HEK293T (cell line): ENCODE measurements at regions not wholly inside any gene's neighbourhood (a gene's known extent, or its start where the extent isn't known, plus 50 kb on each side); places are given as distances from the start of the nearest gene placed in this dataset.

Experiments
- ARNT ChIP-seq: fragments of 450-650 bp; IDR thresholded peaks from 2 replicates; pipeline ENCODE4 v1.6.1; 2017; ENCODE audit warnings: mild to moderate bottlenecking
- BHLHE40 ChIP-seq: fragments of 450-650 bp; IDR thresholded peaks from 2 replicates; pipeline ENCODE4 v1.6.1; 2016; ENCODE audit warnings: mild to moderate bottlenecking, moderate library complexity, borderline replicate concordance
- ELF4 ChIP-seq: fragments of 450-650 bp; IDR thresholded peaks from 2 replicates; pipeline ENCODE4 v1.6.1; 2017; ENCODE audit warnings: antibody characterized with exemption
- FOXK2 ChIP-seq: fragments of 450-650 bp; IDR thresholded peaks from 2 replicates; pipeline ENCODE4 v1.6.1; 2016; ENCODE audit warnings: mild to moderate bottlenecking
- FOXM1 ChIP-seq: fragments of 450-650 bp; IDR thresholded peaks from 2 replicates; pipeline ENCODE4 v1.6.1; 2017; ENCODE audit warnings: mild to moderate bottlenecking, borderline replicate concordance
- HDGF ChIP-seq: fragments of 450-650 bp; IDR thresholded peaks from 2 replicates; pipeline ENCODE4 v1.6.1; 2017; ENCODE audit warnings: antibody characterized with exemption, borderline replicate concordance
- LEF1 ChIP-seq: fragments of 450-650 bp; IDR thresholded peaks from 2 replicates; pipeline ENCODE4 v1.6.1; 2017; ENCODE audit warnings: mild to moderate bottlenecking, borderline replicate concordance
- NFRKB ChIP-seq: fragments of 450-650 bp; IDR thresholded peaks from 2 replicates; pipeline ENCODE4 v1.6.1; 2016; ENCODE audit warnings: mild to moderate bottlenecking, moderate library complexity
- SP1 ChIP-seq: fragments of 450-650 bp; IDR thresholded peaks from 2 replicates; pipeline ENCODE4 v1.6.1; 2017
- SUZ12 ChIP-seq: fragments of 450-650 bp; IDR thresholded peaks from 2 replicates; pipeline ENCODE4 v1.6.1; 2016; ENCODE audit warnings: mild to moderate bottlenecking
- TARDBP ChIP-seq: fragments of 450-650 bp; IDR thresholded peaks from 2 replicates; pipeline ENCODE4 v1.6.1; 2016
- ZNF384 ChIP-seq: fragments of 450-650 bp; IDR thresholded peaks from 2 replicates; pipeline ENCODE4 v1.6.1; 2016

- no peak for TF ChIP-seq FOXM1
- TF ChIP-seq BHLHE40, result no peak
- TF ChIP-seq ARNT, result no peak
- no peak for TF ChIP-seq HDGF
- no peak for TF ChIP-seq LEF1
- TF ChIP-seq SP1, result no peak
- TF ChIP-seq NFRKB, result no peak
- no peak for TF ChIP-seq FOXK2
- no peak for TF ChIP-seq ELF4
- no peak for TF ChIP-seq ZNF384
- TF ChIP-seq SUZ12, result no peak
- TF ChIP-seq TARDBP, result no peak
These were observed 64.0 kb upstream of the LRRC1 start for GRCh38 chr6:53730767-53731166.
